ENCODE measurements at regions not wholly inside any gene's neighbourhood (a gene's known extent, or its start where the extent isn't known, plus 50 kb on each side); places are given as distances from the start of the nearest gene placed in this dataset.

- DNase-seq = no peak
Measured at GRCh38 chr1:30267856-30268255, 455.5 kb downstream of the MATN1 start.

GRCh38 chr1:30267046-30267445, 456.3 kb downstream of the MATN1 start:
- DNase-seq = no peak

- DNase-seq = no peak
Measured at GRCh38 chr1:30265127-30266070, 458.0 kb downstream of the MATN1 start.

- DNase-seq = no peak
Measured at GRCh38 chr1:30264672-30265025, 458.7 kb downstream of the MATN1 start.

- DNase-seq = no peak
Measured at GRCh38 chr1:30263888-30264671, 459.3 kb downstream of the MATN1 start.

- no peak for DNase-seq
Measured at GRCh38 chr1:30263405-30263804, 460.0 kb downstream of the MATN1 start.

- no peak for DNase-seq
Measured at GRCh38 chr1:30262158-30262557, 461.2 kb downstream of the MATN1 start.

- no peak for DNase-seq
Measured at GRCh38 chr1:30260318-30260717, 463.1 kb downstream of the MATN1 start.

GRCh38 chr1:30259631-30260030, 463.8 kb downstream of the MATN1 start:
- DNase-seq = no peak

- no peak for DNase-seq
Measured at GRCh38 chr1:30258876-30259275, 464.5 kb downstream of the MATN1 start.

- no peak for DNase-seq
Measured at GRCh38 chr1:30258471-30258870, 464.9 kb downstream of the MATN1 start.

GRCh38 chr1:30257742-30258380, 465.5 kb downstream of the MATN1 start:
- DNase-seq = no peak

- no peak for DNase-seq
Measured at GRCh38 chr1:30257322-30257721, 466.1 kb downstream of the MATN1 start.

- no peak for DNase-seq
Measured at GRCh38 chr1:30256911-30257310, 466.5 kb downstream of the MATN1 start.

- DNase-seq = no peak
Measured at GRCh38 chr1:30255111-30255724, 468.2 kb downstream of the MATN1 start.

- DNase-seq = peak; percentile 12
Measured at GRCh38 chr1:30253807-30254440, 469.5 kb downstream of the MATN1 start.

GRCh38 chr1:30253361-30253760, 470.0 kb downstream of the MATN1 start:
- no peak for DNase-seq

GRCh38 chr1:30250984-30251850, 472.2 kb downstream of the MATN1 start:
- no peak for DNase-seq

GRCh38 chr1:30250338-30250983, 472.9 kb downstream of the MATN1 start:
- DNase-seq = no peak

GRCh38 chr1:30249446-30250337, 473.7 kb downstream of the MATN1 start:
- no peak for DNase-seq
